H1 (cell line): ENCODE measurements at regions not wholly inside any gene's neighbourhood (a gene's known extent, or its start where the extent isn't known, plus 50 kb on each side); places are given as distances from the start of the nearest gene placed in this dataset.

Experiments used
- BCL11A ChIP-seq, 2 experiments: IDR thresholded peaks; one replicate each; pipeline ENCODE4 v1.6.1; 2011; ENCODE audit warnings: low read depth in 2 of 2, low read length in 2 of 2, mild to moderate bottlenecking in 2 of 2
- CBX5 ChIP-seq: fragments of 300-800, 300-1000 bp; sonication (generic); IDR thresholded peaks from 2 replicates; pipeline ENCODE4 v1.7.1; 2016; ENCODE audit warnings: antibody characterized with exemption, low read length, low read depth
- CHD2 ChIP-seq: IDR thresholded peaks from 2 replicates; pipeline ENCODE4 v1.6.1; 2012; ENCODE audit warnings: low read length, improper control_type of control experiment
- CREB1 ChIP-seq: IDR thresholded peaks from 2 replicates; pipeline ENCODE4 v1.6.1; 2012; ENCODE audit warnings: inconsistent platforms
- EGR1 ChIP-seq: IDR thresholded peaks from 2 replicates; pipeline ENCODE4 v1.6.1; 2011; ENCODE audit warnings: low read depth, low read length, borderline replicate concordance
- FOSL1 ChIP-seq: IDR thresholded peaks from 2 replicates; pipeline ENCODE4 v1.6.1; 2011; ENCODE audit warnings: mild to moderate bottlenecking, low read depth, low read length, moderate library complexity; ENCODE audit not compliant: insufficient read depth
- JUN ChIP-seq: IDR thresholded peaks from 2 replicates; pipeline ENCODE4 v1.6.1; 2011; ENCODE audit warnings: low read depth, mild to moderate bottlenecking, improper control_type of control experiment, low read length
- PHF8 ChIP-seq: fragments of 200-600 bp; sonication (generic); conservative IDR thresholded peaks from 2 replicates; pipeline ENCODE4 v1.7.1; 2012; ENCODE audit warnings: low read depth, mild to moderate bottlenecking, inconsistent platforms, low read length, moderate library complexity
- RXRA ChIP-seq: IDR thresholded peaks from 2 replicates; pipeline ENCODE4 v1.6.1; 2011; ENCODE audit warnings: low read depth, mild to moderate bottlenecking, low read length, moderate library complexity; ENCODE audit not compliant: insufficient read depth
- SAP30 ChIP-seq: fragments of 300-600 bp; sonication (generic); IDR thresholded peaks from 2 replicates; pipeline ENCODE4 v1.7.1; 2012; ENCODE audit warnings: low read length, moderate library complexity, mild to moderate bottlenecking, inconsistent platforms; ENCODE audit not compliant: insufficient read depth, insufficient replicate concordance
- SP2 ChIP-seq: IDR thresholded peaks from 2 replicates; pipeline ENCODE4 v1.6.1; 2012; ENCODE audit warnings: mild to moderate bottlenecking, low read length, inconsistent platforms
- SP4 ChIP-seq: IDR thresholded peaks from 2 replicates; pipeline ENCODE4 v1.6.1; 2012; ENCODE audit warnings: low read length, inconsistent platforms
- SUZ12 ChIP-seq: fragments of 200-600 bp; sonication (generic); IDR thresholded peaks from 2 replicates; pipeline ENCODE4 v1.6.1; 2012; ENCODE audit warnings: mild to moderate bottlenecking, inconsistent platforms, low read length, moderate library complexity, mixed read lengths
- TBP ChIP-seq: IDR thresholded peaks from 2 replicates; pipeline ENCODE4 v1.6.1; 2011; ENCODE audit warnings: low read depth, low read length, improper control_type of control experiment
- TCF12 ChIP-seq: IDR thresholded peaks from 2 replicates; pipeline ENCODE4 v1.6.1; 2011; ENCODE audit warnings: low read depth, mild to moderate bottlenecking, low read length
- USF2 ChIP-seq: IDR thresholded peaks from 2 replicates; pipeline ENCODE4 v1.6.1; 2011; ENCODE audit warnings: low read length, improper control_type of control experiment
- YY1 ChIP-seq: IDR thresholded peaks from 2 replicates; pipeline ENCODE4 v1.6.1; 2011; ENCODE audit warnings: low read depth, mild to moderate bottlenecking, low read length
- ZNF274 ChIP-seq: IDR thresholded peaks from 2 replicates; pipeline ENCODE4 v1.7.0; 2012; ENCODE audit warnings: low read length, borderline replicate concordance; ENCODE audit errors: extremely low read depth

GRCh38 chr6:139695361-139695760, 320.9 kb upstream of the CITED2 start (continued):
- no peak for TF ChIP-seq SAP30
- TF ChIP-seq BCL11A (IDR thresholded peaks at IDR 0.05; ENCODE audit: low read depth in 2 of 2, low read length in 2 of 2), result no peak
- no peak for TF ChIP-seq ZNF274
- no peak for TF ChIP-seq PHF8
- TF ChIP-seq SP2, result no peak
- no peak for TF ChIP-seq CBX5
- no peak for TF ChIP-seq RXRA
- TF ChIP-seq TBP, result no peak
- TF ChIP-seq USF2, result no peak
- no peak for TF ChIP-seq EGR1
- no peak for TF ChIP-seq TCF12
- no peak for TF ChIP-seq FOSL1
- no peak for TF ChIP-seq YY1
- no peak for TF ChIP-seq SUZ12
- TF ChIP-seq JUN, result no peak
- TF ChIP-seq CHD2, result no peak
- no peak for TF ChIP-seq SP4
- TF ChIP-seq CREB1, result no peak
